ENCODE measurements at regions not wholly inside any gene's neighbourhood (a gene's known extent, or its start where the extent isn't known, plus 50 kb on each side); places are given as distances from the start of the nearest gene placed in this dataset.

GRCh38 chr4:31343061-31343460 lies 622.9 kb downstream of the PCDH7 start:
- TF ChIP-seq, protein P1, sequence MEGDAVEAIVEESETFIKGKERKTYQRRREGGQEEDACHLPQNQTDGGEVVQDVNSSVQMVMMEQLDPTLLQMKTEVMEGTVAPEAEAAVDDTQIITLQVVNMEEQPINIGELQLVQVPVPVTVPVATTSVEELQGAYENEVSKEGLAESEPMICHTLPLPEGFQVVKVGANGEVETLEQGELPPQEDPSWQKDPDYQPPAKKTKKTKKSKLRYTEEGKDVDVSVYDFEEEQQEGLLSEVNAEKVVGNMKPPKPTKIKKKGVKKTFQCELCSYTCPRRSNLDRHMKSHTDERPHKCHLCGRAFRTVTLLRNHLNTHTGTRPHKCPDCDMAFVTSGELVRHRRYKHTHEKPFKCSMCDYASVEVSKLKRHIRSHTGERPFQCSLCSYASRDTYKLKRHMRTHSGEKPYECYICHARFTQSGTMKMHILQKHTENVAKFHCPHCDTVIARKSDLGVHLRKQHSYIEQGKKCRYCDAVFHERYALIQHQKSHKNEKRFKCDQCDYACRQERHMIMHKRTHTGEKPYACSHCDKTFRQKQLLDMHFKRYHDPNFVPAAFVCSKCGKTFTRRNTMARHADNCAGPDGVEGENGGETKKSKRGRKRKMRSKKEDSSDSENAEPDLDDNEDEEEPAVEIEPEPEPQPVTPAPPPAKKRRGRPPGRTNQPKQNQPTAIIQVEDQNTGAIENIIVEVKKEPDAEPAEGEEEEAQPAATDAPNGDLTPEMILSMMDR (IDR thresholded peaks at IDR 0.05; ENCODE audit: control extremely low read depth in 1 of 3, insufficient read depth in 1 of 3, low read depth in 1 of 3, low read length in 3 of 3): no peak
- TF ChIP-seq RFX5 (IDR thresholded peaks at IDR 0.05; ENCODE audit: borderline replicate concordance, low read depth, low read length) (no peak), USF2 (IDR thresholded peaks at IDR 0.05; ENCODE audit: low read length) (no peak), CREB1 (IDR thresholded peaks at IDR 0.05) (no peak), RXRA (IDR thresholded peaks at IDR 0.05; ENCODE audit: insufficient read depth, low read depth, low read length) (no peak), TAF7 (optimal IDR thresholded peaks at IDR 0.05; ENCODE audit: borderline replicate concordance, low read depth, low read length) (no peak), CHD1 (IDR thresholded peaks at IDR 0.05; ENCODE audit: low read depth, low read length) (no peak), SIN3A (conservative IDR thresholded peaks at IDR 0.05 in 1 of 2, IDR thresholded peaks at IDR 0.05 in 1 of 2; ENCODE audit: low read depth in 1 of 2, low read length in 2 of 2) (no peak)
